ENCODE measurements at regions not wholly inside any gene's neighbourhood (a gene's known extent, or its start where the extent isn't known, plus 50 kb on each side); places are given as distances from the start of the nearest gene placed in this dataset.

DNA sequence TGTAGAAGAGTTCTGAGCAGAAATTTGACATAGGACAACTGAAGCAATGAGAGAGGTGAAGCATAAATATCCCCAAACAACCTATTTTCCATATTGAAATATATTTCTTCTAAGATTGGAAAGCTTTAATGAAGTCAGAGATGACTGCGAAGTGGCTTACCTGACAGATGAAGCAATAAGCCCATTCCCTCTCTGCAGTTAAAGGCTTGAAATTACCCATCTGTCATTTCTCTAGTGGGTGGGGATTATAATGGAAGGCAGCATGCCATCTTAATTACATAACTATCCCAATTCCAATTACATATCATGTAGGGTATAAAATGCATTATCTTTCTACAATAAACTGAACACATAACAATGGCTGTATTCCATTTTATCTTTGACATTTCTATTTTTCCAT is 1070.5 kb downstream of the SI start:
- Mint-ChIP-seq H3K9me3 (no peaks in the 10 kb centered on the region), H3K27ac (no peak overlapping the region)
- no CpG with 5 or more reads among the region's 1 CpG for WGBS (ENCODE audit: extremely low coverage, insufficient read length, low lambda C conversion rate)

More for the DNA sequence above, 1070.5 kb downstream of the SI start:
- no peak overlapping the region for H4K91ac ChIP-seq (ENCODE audit: insufficient read length, low read depth, low read length)
- no peak overlapping the region for H3K4ac ChIP-seq (ENCODE audit: low read depth, low read length)
- H2AK5ac ChIP-seq (ENCODE audit: insufficient read length, low read length), result no peak overlapping the region
- no peak overlapping the region for H2BK5ac ChIP-seq (ENCODE audit: insufficient read length, low read length)
- no peak overlapping the region for H4K5ac ChIP-seq (ENCODE audit: insufficient read length, low read depth, low read length)
- no peak overlapping the region for H3T11ph ChIP-seq (ENCODE audit: low read length)
- no peak overlapping the region for H2BK20ac ChIP-seq (ENCODE audit: low read depth, low read length, poor library complexity, severe bottlenecking)
- no peak overlapping the region for H2BK12ac ChIP-seq (ENCODE audit: insufficient read length, low read depth, low read length)
- Mint-ChIP-seq H3K4me1 (no peaks in the 10 kb centered on the region), H3K4me3 (no peak overlapping the region), H3K27me3 (ENCODE audit: low read depth) (no peaks in the 10 kb centered on the region), H3K36me3 (ENCODE audit: insufficient read depth in 1 of 3, low read depth in 3 of 3) (no peaks in the 10 kb centered on the region)
- no peaks in the 10 kb centered on the region for H3K9me3 ChIP-seq (ENCODE audit: control insufficient read depth, low read depth, low read length)
- no peak overlapping the region for H2BK15ac ChIP-seq (ENCODE audit: low read depth, low read length)
- TF ChIP-seq, protein P1, sequence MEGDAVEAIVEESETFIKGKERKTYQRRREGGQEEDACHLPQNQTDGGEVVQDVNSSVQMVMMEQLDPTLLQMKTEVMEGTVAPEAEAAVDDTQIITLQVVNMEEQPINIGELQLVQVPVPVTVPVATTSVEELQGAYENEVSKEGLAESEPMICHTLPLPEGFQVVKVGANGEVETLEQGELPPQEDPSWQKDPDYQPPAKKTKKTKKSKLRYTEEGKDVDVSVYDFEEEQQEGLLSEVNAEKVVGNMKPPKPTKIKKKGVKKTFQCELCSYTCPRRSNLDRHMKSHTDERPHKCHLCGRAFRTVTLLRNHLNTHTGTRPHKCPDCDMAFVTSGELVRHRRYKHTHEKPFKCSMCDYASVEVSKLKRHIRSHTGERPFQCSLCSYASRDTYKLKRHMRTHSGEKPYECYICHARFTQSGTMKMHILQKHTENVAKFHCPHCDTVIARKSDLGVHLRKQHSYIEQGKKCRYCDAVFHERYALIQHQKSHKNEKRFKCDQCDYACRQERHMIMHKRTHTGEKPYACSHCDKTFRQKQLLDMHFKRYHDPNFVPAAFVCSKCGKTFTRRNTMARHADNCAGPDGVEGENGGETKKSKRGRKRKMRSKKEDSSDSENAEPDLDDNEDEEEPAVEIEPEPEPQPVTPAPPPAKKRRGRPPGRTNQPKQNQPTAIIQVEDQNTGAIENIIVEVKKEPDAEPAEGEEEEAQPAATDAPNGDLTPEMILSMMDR (conservative IDR thresholded peaks at IDR 0.05), result no peak
- H3K9ac ChIP-seq (ENCODE audit: extremely low read depth, insufficient read length, low read length), result no peak overlapping the region
- H3K4me1 ChIP-seq (ENCODE audit: insufficient read depth, low read length), result no peaks in the 10 kb centered on the region
- no peaks in the 10 kb centered on the region for H4K20me1 ChIP-seq (ENCODE audit: control insufficient read depth, insufficient read depth, insufficient read length)
- H3K18ac ChIP-seq (ENCODE audit: insufficient read length, low read depth, low read length), result no peak overlapping the region
- H3K56ac ChIP-seq (ENCODE audit: insufficient read length, low read depth, low read length), result no peak overlapping the region
- no peak overlapping the region for H3K14ac ChIP-seq (ENCODE audit: insufficient read depth, low read length)
- DNase-seq, result no peak
- no peak overlapping the region for H3K4me2 ChIP-seq (ENCODE audit: insufficient read depth, insufficient read length, low read length)
- H4K8ac ChIP-seq (replicated peaks; ENCODE audit: insufficient read length, low read depth, low read length), result no peak overlapping the region
- H3K79me1 ChIP-seq (ENCODE audit: insufficient read depth, low read depth, low read length, poor library complexity, severe bottlenecking), result no peaks in the 10 kb centered on the region
- no peaks in the 10 kb centered on the region for H3K79me2 ChIP-seq (ENCODE audit: insufficient read depth, low read length)
- H2BK120ac ChIP-seq (ENCODE audit: low read depth, low read length, poor library complexity, severe bottlenecking), result no peak overlapping the region
- no peaks in the 10 kb centered on the region for H3K27me3 ChIP-seq (ENCODE audit: insufficient read depth, low read length)
- no peak overlapping the region for H3K23ac ChIP-seq (ENCODE audit: insufficient read length, low read depth, low read length)
- H3K27ac ChIP-seq (ENCODE audit: insufficient read length, low read depth, low read length), result no peak overlapping the region
- no peak overlapping the region for H2AFZ ChIP-seq (ENCODE audit: low read length)
- no peaks in the 10 kb centered on the region for H3K23me2 ChIP-seq (ENCODE audit: insufficient read length, low read depth, low read length, poor library complexity, severe bottlenecking)
